Neural cell (in vitro differentiated cells): ENCODE measurements at regions not wholly inside any gene's neighbourhood (a gene's known extent, or its start where the extent isn't known, plus 50 kb on each side); places are given as distances from the start of the nearest gene placed in this dataset.

Source experiments
- CTCF ChIP-seq: fragments of 450-650 bp; IDR thresholded peaks from 2 replicates; pipeline ENCODE4 v1.5.1; 2014; ENCODE audit warnings: antibody characterized with exemption, mild to moderate bottlenecking, moderate library complexity; ENCODE audit not compliant: poor library complexity, severe bottlenecking
- POLR2AphosphoS5 ChIP-seq: IDR thresholded peaks from 2 replicates; pipeline ENCODE4 v1.6.1; 2012

- TF ChIP-seq CTCF (no peak), POLR2AphosphoS5 (no peak)
These were observed 112.6 kb downstream of the SQOR start for GRCh38 chr15:45747426-45747825.
